ENCODE measurements at regions not wholly inside any gene's neighbourhood (a gene's known extent, or its start where the extent isn't known, plus 50 kb on each side); places are given as distances from the start of the nearest gene placed in this dataset.
A peak's percentile ranks its signal among the peaks of the same experiment; 100 is the strongest.

DNA sequence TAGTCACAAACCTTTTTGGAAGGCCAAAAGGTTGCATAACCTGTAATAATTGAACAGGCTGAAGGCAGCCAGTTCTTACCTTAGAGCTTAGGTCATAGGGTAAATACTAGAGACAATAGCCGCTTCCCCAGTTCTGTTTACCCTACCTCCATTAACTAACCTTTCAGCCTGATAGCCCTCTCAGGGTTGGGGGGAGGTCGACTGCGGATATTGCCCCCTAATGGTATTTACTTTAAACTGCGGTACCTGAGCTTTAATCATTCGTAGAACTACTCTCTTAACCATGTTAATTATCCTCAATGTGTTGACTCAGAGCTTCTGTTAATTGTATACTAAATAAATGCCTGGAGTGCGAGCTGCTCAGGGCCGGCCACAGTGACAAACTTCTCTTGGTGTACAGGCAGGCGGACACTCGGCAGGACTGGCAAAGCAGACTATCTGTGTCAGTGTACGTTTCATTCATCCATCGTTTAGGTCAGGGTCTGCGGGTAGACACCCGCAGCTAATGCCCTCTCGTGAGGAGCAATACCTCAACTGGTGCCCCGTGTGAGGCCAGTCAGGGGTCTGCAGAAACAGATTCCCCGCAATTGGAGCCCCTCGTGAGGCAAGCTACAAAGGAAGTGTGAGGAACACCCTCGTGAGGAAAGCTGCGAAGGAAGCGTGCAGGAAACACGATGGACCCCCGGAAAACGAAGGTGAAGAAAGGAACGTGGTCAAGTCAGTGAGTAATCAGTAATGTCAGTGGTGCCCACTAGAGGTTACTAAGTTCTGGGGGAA, 115.3 kb upstream of the SCN7A start:
- WGBS, 2 donors (ENCODE audit: low coverage in 1 of 2), result 81 to 82% methylated on average over 16 to 19 of the region's 24 CpGs
- ATAC-seq, result peak; percentile 13
- no peaks in the 10 kb centered on the region for H3K36me3 ChIP-seq
- TF ChIP-seq POLR2AphosphoS5 (IDR thresholded peaks at IDR 0.05) (no peak), POLR2A (IDR thresholded peaks at IDR 0.05) (no peak), EP300 (IDR thresholded peaks at IDR 0.05) (no peak), CTCF (IDR thresholded peaks at IDR 0.05) (no peak)
- H3K27ac ChIP-seq, result no peak overlapping the region
- H3K4me1 ChIP-seq, result no peaks in the 10 kb centered on the region
- H3K4me3 ChIP-seq, result no peak overlapping the region
- no peaks in the 10 kb centered on the region for H3K27me3 ChIP-seq
- H3K9me3 ChIP-seq, result no peaks in the 10 kb centered on the region

DNA sequence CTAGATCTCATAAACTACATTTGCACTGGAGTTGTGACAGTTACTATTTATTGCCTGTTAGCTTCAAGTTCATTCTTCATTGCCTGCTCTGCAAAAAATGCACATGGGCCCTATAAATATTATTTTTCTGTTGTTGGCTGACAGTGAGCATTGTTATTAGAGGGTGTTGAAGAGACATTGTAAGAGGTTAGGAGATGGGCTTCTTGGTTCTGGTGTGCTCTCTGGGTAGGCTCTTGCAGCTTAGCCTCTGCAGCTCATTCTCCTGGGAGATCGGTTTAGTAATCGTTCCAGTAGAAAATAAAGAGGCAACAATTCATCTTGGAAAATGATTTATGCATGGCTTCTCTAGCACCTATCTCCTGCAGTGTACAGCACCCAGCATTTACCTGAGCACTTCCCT, 113.8 kb upstream of the SCN7A start:
- H3K9me3 ChIP-seq, result no peaks in the 10 kb centered on the region
- H3K36me3 ChIP-seq, result no peaks in the 10 kb centered on the region
- H3K27ac ChIP-seq, result no peak overlapping the region
- 91 to 94% methylated on average over 2 of the region's 2 CpGs for WGBS, 2 donors (ENCODE audit: low coverage in 1 of 2)
- TF ChIP-seq POLR2A (IDR thresholded peaks at IDR 0.05) (no peak), CTCF (IDR thresholded peaks at IDR 0.05) (no peak)
- ATAC-seq, result no peak
- no peaks in the 10 kb centered on the region for H3K4me1 ChIP-seq
- no peak overlapping the region for H3K4me3 ChIP-seq
- no peaks in the 10 kb centered on the region for H3K27me3 ChIP-seq

GRCh38 chr2:166593403-166593802, 99.4 kb upstream of the SCN7A start:
- 50 to 78% methylated on average over 1 of the region's 1 CpG for WGBS, 2 donors (ENCODE audit: low coverage in 1 of 2)
- no peaks in the 10 kb centered on the region for H3K4me1 ChIP-seq
- TF ChIP-seq POLR2A (IDR thresholded peaks at IDR 0.05) (no peak), POLR2AphosphoS5 (IDR thresholded peaks at IDR 0.05) (no peak), EP300 (IDR thresholded peaks at IDR 0.05) (no peak), CTCF (IDR thresholded peaks at IDR 0.05) (no peak)

GRCh38 chr2:166592750-166593149, 98.7 kb upstream of the SCN7A start:
- Histone ChIP-seq H3K27me3 (no peaks in the 10 kb centered on the region), H3K36me3 (no peaks in the 10 kb centered on the region), H3K27ac (no peak overlapping the region), H3K9me3 (no peaks in the 10 kb centered on the region), H3K4me1 (no peaks in the 10 kb centered on the region), H3K4me3 (no peak overlapping the region)
- TF ChIP-seq EP300 (IDR thresholded peaks at IDR 0.05) (no peak), CTCF (IDR thresholded peaks at IDR 0.05) (no peak), POLR2AphosphoS5 (IDR thresholded peaks at IDR 0.05) (no peak), POLR2A (IDR thresholded peaks at IDR 0.05) (no peak)
- no peak for ATAC-seq
- WGBS, 2 donors (ENCODE audit: low coverage in 1 of 2), result 92 to 100% methylated on average over 1 to 3 of the region's 3 CpGs

More at GRCh38 chr2:166593403-166593802, 99.4 kb upstream of the SCN7A start:
- H3K36me3 ChIP-seq, result no peaks in the 10 kb centered on the region
- no peaks in the 10 kb centered on the region for H3K27me3 ChIP-seq
- H3K9me3 ChIP-seq, result no peaks in the 10 kb centered on the region
- no peak overlapping the region for H3K4me3 ChIP-seq
- H3K27ac ChIP-seq, result no peak overlapping the region
- no peak for ATAC-seq

DNA sequence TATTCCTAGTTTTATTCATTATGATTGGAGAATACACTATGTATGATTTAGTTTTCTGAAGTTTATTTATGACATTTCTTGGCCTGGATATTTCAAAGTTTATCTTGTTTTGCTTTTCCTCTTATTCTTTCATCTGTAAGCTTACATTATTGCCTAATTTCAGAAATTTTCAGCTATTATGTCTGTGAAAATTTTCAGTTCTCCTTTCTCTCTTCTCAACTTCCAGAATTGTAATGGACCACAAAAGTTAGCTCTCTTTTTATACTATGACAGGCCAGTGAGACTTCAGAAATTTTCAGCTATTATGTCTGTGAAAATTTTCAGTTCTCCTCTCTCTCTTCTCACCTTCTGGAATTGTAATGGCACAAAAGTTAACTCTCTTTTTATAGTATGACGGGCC, 97.2 kb upstream of the SCN7A start:
- Histone ChIP-seq H3K27ac (no peak overlapping the region), H3K4me3 (no peak overlapping the region), H3K27me3 (no peaks in the 10 kb centered on the region), H3K9me3 (no peaks in the 10 kb centered on the region), H3K36me3 (no peaks in the 10 kb centered on the region), H3K4me1 (no peaks in the 10 kb centered on the region)
- 0% methylated on average over 1 of the region's 1 CpG for WGBS, 2 donors (ENCODE audit: low coverage in 1 of 2)
- TF ChIP-seq POLR2A (IDR thresholded peaks at IDR 0.05) (no peak), CTCF (IDR thresholded peaks at IDR 0.05) (no peak), POLR2AphosphoS5 (IDR thresholded peaks at IDR 0.05) (no peak), EP300 (IDR thresholded peaks at IDR 0.05) (no peak)
- ATAC-seq, result no peak
